ENCODE measurements at regions not wholly inside any gene's neighbourhood (a gene's known extent, or its start where the extent isn't known, plus 50 kb on each side); places are given as distances from the start of the nearest gene placed in this dataset.
A peak's percentile ranks its signal among the peaks of the same experiment; 100 is the strongest.
"Not testable (repeated sequence)": the region's sequence is repeated elsewhere in the genome, so short reads cannot be mapped to it uniquely, and the experiment has no call there.

- no peak for DNase-seq (ENCODE audit: low read depth, low spot score)
- in situ Hi-C loops (cut with HindIII; ENCODE audit: low pct_unique_long_range_greater_than_20kb, low sequenced_read_pairs) = no loop called here
Measured at GRCh38 chr2:208827109-208827508, 420.5 kb downstream of the PTH2R start.

- DNase-seq (ENCODE audit: low read depth, low spot score) = no peak
- in situ Hi-C loops (cut with HindIII; ENCODE audit: low pct_unique_long_range_greater_than_20kb, low sequenced_read_pairs) = no loop called here
Measured at GRCh38 chr2:208827549-208828221, 421.1 kb downstream of the PTH2R start.

- in situ Hi-C loops (cut with HindIII; ENCODE audit: low pct_unique_long_range_greater_than_20kb, low sequenced_read_pairs) = no loop called here
- DNase-seq (ENCODE audit: low read depth, low spot score) = no peak
Measured at GRCh38 chr2:208830203-208830602, 423.6 kb downstream of the PTH2R start.

- in situ Hi-C loops (cut with HindIII; ENCODE audit: low pct_unique_long_range_greater_than_20kb, low sequenced_read_pairs) = no loop called here
- DNase-seq (ENCODE audit: low read depth, low spot score) = peak; percentile 53
Measured at GRCh38 chr2:208847651-208848050, 441.1 kb downstream of the PTH2R start.

GRCh38 chr2:208854717-208855116, 448.1 kb downstream of the PTH2R start:
- in situ Hi-C loops (cut with HindIII; ENCODE audit: low pct_unique_long_range_greater_than_20kb, low sequenced_read_pairs) = no loop called here
- DNase-seq (ENCODE audit: low read depth, low spot score) = no peak

- DNase-seq (ENCODE audit: low read depth, low spot score) = no peak
- in situ Hi-C loops (cut with HindIII; ENCODE audit: low pct_unique_long_range_greater_than_20kb, low sequenced_read_pairs) = no loop called here
Measured at GRCh38 chr2:208867374-208867773, 460.8 kb downstream of the PTH2R start.

- in situ Hi-C loops (cut with HindIII; ENCODE audit: low pct_unique_long_range_greater_than_20kb, low sequenced_read_pairs) = no loop called here
- peak; percentile 84 for DNase-seq (ENCODE audit: low read depth, low spot score)
Measured at GRCh38 chr2:208872591-208872990, 466.0 kb downstream of the PTH2R start.

- in situ Hi-C loops (cut with HindIII; ENCODE audit: low pct_unique_long_range_greater_than_20kb, low sequenced_read_pairs) = no loop called here
- DNase-seq (ENCODE audit: low read depth, low spot score) = no peak
Measured at GRCh38 chr2:208879666-208880065, 473.1 kb downstream of the PTH2R start.

- DNase-seq (ENCODE audit: low read depth, low spot score) = no peak
- in situ Hi-C loops (cut with HindIII; ENCODE audit: low pct_unique_long_range_greater_than_20kb, low sequenced_read_pairs) = no loop called here
Measured at GRCh38 chr2:208880171-208880570, 473.6 kb downstream of the PTH2R start.

- no peak for DNase-seq (ENCODE audit: low read depth, low spot score)
- in situ Hi-C loops (cut with HindIII; ENCODE audit: low pct_unique_long_range_greater_than_20kb, low sequenced_read_pairs) = no loop called here
Measured at GRCh38 chr2:208890486-208890885, 483.9 kb downstream of the PTH2R start.

- no peak for DNase-seq (ENCODE audit: low read depth, low spot score)
- in situ Hi-C loops (cut with HindIII; ENCODE audit: low pct_unique_long_range_greater_than_20kb, low sequenced_read_pairs) = no loop called here
Measured at GRCh38 chr2:208892203-208892602, 485.6 kb downstream of the PTH2R start.

- in situ Hi-C loops (cut with HindIII; ENCODE audit: low pct_unique_long_range_greater_than_20kb, low sequenced_read_pairs) = no loop called here
- no peak for DNase-seq (ENCODE audit: low read depth, low spot score)
Measured at GRCh38 chr2:208906330-208906729, 499.7 kb downstream of the PTH2R start.

GRCh38 chr2:208915401-208915800, 508.4 kb upstream of the MAP2 start:
- in situ Hi-C loops (cut with HindIII; ENCODE audit: low pct_unique_long_range_greater_than_20kb, low sequenced_read_pairs) = no loop called here
- DNase-seq (ENCODE audit: low read depth, low spot score) = no peak

- no peak for DNase-seq (ENCODE audit: low read depth, low spot score)
- in situ Hi-C loops (cut with HindIII; ENCODE audit: low pct_unique_long_range_greater_than_20kb, low sequenced_read_pairs) = no loop called here
Measured at GRCh38 chr2:208916881-208917280, 507.0 kb upstream of the MAP2 start.

- in situ Hi-C loops (cut with HindIII; ENCODE audit: low pct_unique_long_range_greater_than_20kb, low sequenced_read_pairs); DNase-seq (ENCODE audit: low read depth, low spot score): not testable (repeated sequence)
Measured at GRCh38 chr2:208921358-208921757, 502.5 kb upstream of the MAP2 start.

GRCh38 chr2:208927867-208928266, 496.0 kb upstream of the MAP2 start:
- in situ Hi-C loops (cut with HindIII; ENCODE audit: low pct_unique_long_range_greater_than_20kb, low sequenced_read_pairs) = no loop called here
- no peak for DNase-seq (ENCODE audit: low read depth, low spot score)

GRCh38 chr2:208929139-208929864, 494.5 kb upstream of the MAP2 start:
- in situ Hi-C loops (cut with HindIII; ENCODE audit: low pct_unique_long_range_greater_than_20kb, low sequenced_read_pairs) = no loop called here
- peak; percentile 39 for DNase-seq (ENCODE audit: low read depth, low spot score)

- no peak for DNase-seq (ENCODE audit: low read depth, low spot score)
- in situ Hi-C loops (cut with HindIII; ENCODE audit: low pct_unique_long_range_greater_than_20kb, low sequenced_read_pairs) = no loop called here
Measured at GRCh38 chr2:208929894-208930427, 493.9 kb upstream of the MAP2 start.

GRCh38 chr2:208935531-208935930, 488.3 kb upstream of the MAP2 start:
- in situ Hi-C loops (cut with HindIII; ENCODE audit: low pct_unique_long_range_greater_than_20kb, low sequenced_read_pairs) = no loop called here
- DNase-seq (ENCODE audit: low read depth, low spot score) = no peak

Data from SK-MEL-5 (cell line).